ENCODE measurements at regions not wholly inside any gene's neighbourhood (a gene's known extent, or its start where the extent isn't known, plus 50 kb on each side); places are given as distances from the start of the nearest gene placed in this dataset.

DNA sequence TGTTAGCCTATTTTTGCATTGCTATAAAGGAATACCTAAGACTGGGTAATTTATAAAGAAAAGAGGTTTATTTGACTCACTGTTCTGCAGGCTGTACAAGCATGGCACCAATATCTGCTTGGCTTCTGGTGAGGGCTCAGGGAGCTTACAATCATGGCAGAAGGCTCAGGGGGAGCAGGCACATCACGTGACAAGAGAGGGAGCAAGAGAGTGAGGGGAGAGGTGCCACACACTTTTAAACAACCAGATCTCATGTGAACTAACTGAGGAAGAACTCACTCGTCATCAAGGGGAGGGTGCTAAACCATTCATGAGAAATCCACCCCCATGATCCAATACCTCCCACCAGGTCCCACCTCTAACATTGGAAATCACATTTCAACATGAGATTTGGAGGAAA lies 73.9 kb upstream of the ADCY1 start:
- TF ChIP-seq, protein P1, sequence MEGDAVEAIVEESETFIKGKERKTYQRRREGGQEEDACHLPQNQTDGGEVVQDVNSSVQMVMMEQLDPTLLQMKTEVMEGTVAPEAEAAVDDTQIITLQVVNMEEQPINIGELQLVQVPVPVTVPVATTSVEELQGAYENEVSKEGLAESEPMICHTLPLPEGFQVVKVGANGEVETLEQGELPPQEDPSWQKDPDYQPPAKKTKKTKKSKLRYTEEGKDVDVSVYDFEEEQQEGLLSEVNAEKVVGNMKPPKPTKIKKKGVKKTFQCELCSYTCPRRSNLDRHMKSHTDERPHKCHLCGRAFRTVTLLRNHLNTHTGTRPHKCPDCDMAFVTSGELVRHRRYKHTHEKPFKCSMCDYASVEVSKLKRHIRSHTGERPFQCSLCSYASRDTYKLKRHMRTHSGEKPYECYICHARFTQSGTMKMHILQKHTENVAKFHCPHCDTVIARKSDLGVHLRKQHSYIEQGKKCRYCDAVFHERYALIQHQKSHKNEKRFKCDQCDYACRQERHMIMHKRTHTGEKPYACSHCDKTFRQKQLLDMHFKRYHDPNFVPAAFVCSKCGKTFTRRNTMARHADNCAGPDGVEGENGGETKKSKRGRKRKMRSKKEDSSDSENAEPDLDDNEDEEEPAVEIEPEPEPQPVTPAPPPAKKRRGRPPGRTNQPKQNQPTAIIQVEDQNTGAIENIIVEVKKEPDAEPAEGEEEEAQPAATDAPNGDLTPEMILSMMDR (IDR thresholded peaks at IDR 0.05) = no peak
- no peak for TF ChIP-seq POLR2A (IDR thresholded peaks at IDR 0.05)

Measured in uterus (tissue), 2 donors.